ENCODE measurements at regions not wholly inside any gene's neighbourhood (a gene's known extent, or its start where the extent isn't known, plus 50 kb on each side); places are given as distances from the start of the nearest gene placed in this dataset.

- TF ChIP-seq RFX5 (IDR thresholded peaks at IDR 0.05; ENCODE audit: borderline replicate concordance, low read depth, low read length) (no peak), TBP (IDR thresholded peaks at IDR 0.05; ENCODE audit: low read depth, low read length) (no peak), KDM4A (IDR thresholded peaks at IDR 0.05; ENCODE audit: low read depth, low read length, severe bottlenecking) (no peak), BRCA1 (IDR thresholded peaks at IDR 0.05; ENCODE audit: low read depth, low read length) (no peak)
Measured at GRCh38 chr13:112013665-112014064, 53.3 kb upstream of the SOX1 start (continued).
